WTC11 (cell line): ENCODE measurements at regions not wholly inside any gene's neighbourhood (a gene's known extent, or its start where the extent isn't known, plus 50 kb on each side); places are given as distances from the start of the nearest gene placed in this dataset.

Source experiments
- ATAC-seq: fragments of 200-7000 bp; cut with Tn5 transposase; 2 replicates; pipeline ENCODE4 v1.10.0; 2021; ENCODE audit warnings: mild to moderate bottlenecking, moderate library complexity
- CTCF ChIA-PET: fragments of 300-600 bp; sonication (Branson Sonifier 250); formaldehyde crosslinking; loops from one replicate; lab custom pipeline; 2021; ENCODE audit warnings: antibody characterized with exemption; lab: Charles Lee
- POLR2A ChIA-PET: fragments of 350-600 bp; sonication (Branson Sonifier 250); formaldehyde crosslinking; loops from one replicate; lab custom pipeline; 2021; ENCODE audit warnings: antibody characterized with exemption; lab: Charles Lee
- DNase-seq: peaks from one replicate; pipeline ENCODE4 v3.0.0; 2021; ENCODE audit warnings: low spot score
- H3K27ac Mint-ChIP-seq: 2 replicates; pipeline ENCODE4 v1.8.0; 2021; ENCODE audit warnings: mixed read lengths
- H3K27me3 Mint-ChIP-seq: 2 replicates; pipeline ENCODE4 v1.8.0; 2021; ENCODE audit warnings: low read depth, mild to moderate bottlenecking, moderate library complexity, mixed read lengths
- H3K36me3 Mint-ChIP-seq: 2 replicates; pipeline ENCODE4 v1.8.0; 2021; ENCODE audit warnings: mixed read lengths
- H3K4me1 Mint-ChIP-seq: 2 replicates; pipeline ENCODE4 v1.8.0; 2022; ENCODE audit warnings: mixed read lengths
- H3K4me3 Mint-ChIP-seq: 2 replicates; pipeline ENCODE4 v1.8.0; 2021; ENCODE audit warnings: mild to moderate bottlenecking, moderate library complexity, mixed read lengths
- H3K9me3 Mint-ChIP-seq: 2 replicates; pipeline ENCODE4 v1.8.0; 2021; ENCODE audit warnings: mixed read lengths
- GABPB1 ChIP-seq: sonication (generic); formaldehyde crosslinking; IDR thresholded peaks from 2 replicates; pipeline ENCODE4 v1.8.1; 2023; ENCODE audit warnings: mild to moderate bottlenecking, missing genetic modification reagents
- HMGA2 ChIP-seq: fragments of 250-450 bp; sonication (Bioruptor Pico); IDR thresholded peaks from 2 replicates; pipeline ENCODE4 v1.4.0; 2021; ENCODE audit warnings: mild to moderate bottlenecking, moderate library complexity
- JAZF1 ChIP-seq: fragments of 250-450 bp; sonication (Bioruptor Pico); IDR thresholded peaks from 2 replicates; pipeline ENCODE4 v1.9.0; 2021; ENCODE audit warnings: moderate library complexity, mild to moderate bottlenecking, inconsistent platforms
- MXD4 ChIP-seq: fragments of 250-450 bp; sonication (Bioruptor Pico); IDR thresholded peaks from 2 replicates; pipeline ENCODE4 v1.8.0; 2021; ENCODE audit warnings: mild to moderate bottlenecking, moderate library complexity, borderline replicate concordance
- PRRX2 ChIP-seq: fragments of 250-450 bp; sonication (Bioruptor Pico); IDR thresholded peaks from 2 replicates; pipeline ENCODE4 v1.8.0; 2021; ENCODE audit warnings: mild to moderate bottlenecking
- RELA ChIP-seq: sonication (generic); formaldehyde crosslinking; IDR thresholded peaks from 2 replicates; pipeline ENCODE4 v1.8.1; 2022; ENCODE audit warnings: missing genetic modification reagents, mild to moderate bottlenecking, borderline replicate concordance
- SMAD4 ChIP-seq: sonication (generic); formaldehyde crosslinking; IDR thresholded peaks from 2 replicates; pipeline ENCODE4 v1.8.0; 2022; ENCODE audit warnings: mild to moderate bottlenecking, missing genetic modification reagents
- ZBTB21 ChIP-seq: sonication (generic); formaldehyde crosslinking; IDR thresholded peaks from 2 replicates; pipeline ENCODE4 v1.8.1; 2023; ENCODE audit warnings: mild to moderate bottlenecking, missing genetic modification reagents, borderline replicate concordance
- ZNF263 ChIP-seq: sonication (generic); formaldehyde crosslinking; IDR thresholded peaks from 2 replicates; pipeline ENCODE4 v1.8.1; 2022; ENCODE audit warnings: low read depth, mild to moderate bottlenecking, moderate library complexity, missing genetic modification reagents
- ZNF416 ChIP-seq: fragments of 250-450 bp; sonication (Bioruptor Pico); IDR thresholded peaks from 2 replicates; pipeline ENCODE4 v1.9.0; 2021; ENCODE audit warnings: mild to moderate bottlenecking, inconsistent platforms
- ZNF423 ChIP-seq: fragments of 250-450 bp; sonication (Bioruptor Pico); IDR thresholded peaks from 2 replicates; pipeline ENCODE4 v2.1.2; 2022; ENCODE audit warnings: mild to moderate bottlenecking, moderate library complexity
- TF ChIP-seq, protein P1 (sequence below): sonication (generic); formaldehyde crosslinking; IDR thresholded peaks from 2 replicates; pipeline ENCODE4 v1.8.0; 2023; ENCODE audit warnings: missing genetic modification reagents
- TF ChIP-seq, protein P2 (sequence below): sonication (generic); formaldehyde crosslinking; IDR thresholded peaks from 2 replicates; pipeline ENCODE4 v1.8.1; 2022; ENCODE audit warnings: mild to moderate bottlenecking, moderate library complexity, missing genetic modification reagents
- TF ChIP-seq, protein P3 (sequence below): fragments of 250-450 bp; sonication (Bioruptor Pico); IDR thresholded peaks from 2 replicates; pipeline ENCODE4 v1.9.0; 2021; ENCODE audit warnings: mild to moderate bottlenecking, borderline replicate concordance
- TF ChIP-seq, protein P4 (sequence below): sonication (generic); formaldehyde crosslinking; IDR thresholded peaks from 2 replicates; pipeline ENCODE4 v1.8.0; 2022; ENCODE audit warnings: mild to moderate bottlenecking, missing genetic modification reagents
- TF ChIP-seq, protein P5 (sequence below): sonication (generic); formaldehyde crosslinking; IDR thresholded peaks from 2 replicates; pipeline ENCODE4 v1.8.0; 2022; ENCODE audit warnings: missing genetic modification reagents
- TF ChIP-seq, protein P6 (sequence below): sonication (generic); formaldehyde crosslinking; IDR thresholded peaks from 2 replicates; pipeline ENCODE4 v1.8.1; 2023; ENCODE audit warnings: mild to moderate bottlenecking, missing genetic modification reagents, borderline replicate concordance

DNA sequence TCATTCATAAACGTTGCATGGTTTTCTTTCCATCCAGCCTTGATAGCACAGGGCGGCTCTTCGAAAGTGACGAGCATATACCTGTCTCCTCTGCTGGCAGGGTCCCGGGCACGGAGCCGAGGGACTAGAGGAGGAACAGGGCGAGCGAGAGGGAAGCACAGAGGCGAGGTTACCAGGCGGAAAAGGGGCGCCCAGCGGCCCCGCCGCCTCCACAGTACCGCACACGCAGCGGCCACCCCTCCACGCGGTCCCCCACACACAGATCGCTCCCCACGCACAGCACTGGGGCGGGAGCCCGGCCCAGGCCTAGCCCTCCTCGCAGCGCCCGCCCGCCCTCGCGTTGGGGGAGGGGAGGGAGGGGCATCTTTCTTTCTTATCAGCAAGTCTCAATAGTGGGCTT, 296.6 kb upstream of the DAB2 start:
- DNase-seq = no peak
- Mint-ChIP-seq H3K4me3 (no peak overlapping the region), H3K27me3 (no peaks in the 10 kb centered on the region), H3K36me3 (no peaks in the 10 kb centered on the region), H3K9me3 (peaks cover 23% of the 10 kb centered on the region), H3K4me1 (peaks cover 5% of the 10 kb centered on the region), H3K27ac (no peak overlapping the region)
- ATAC-seq = no peak
- ChIA-PET CTCF (no interaction called here), POLR2A (no interaction called here)
- no peak for TF ChIP-seq ZNF416 (CRISPR knock-in tag)
- TF ChIP-seq ZBTB21 (CRISPR knock-in tag) = no peak
- TF ChIP-seq, protein P1, sequence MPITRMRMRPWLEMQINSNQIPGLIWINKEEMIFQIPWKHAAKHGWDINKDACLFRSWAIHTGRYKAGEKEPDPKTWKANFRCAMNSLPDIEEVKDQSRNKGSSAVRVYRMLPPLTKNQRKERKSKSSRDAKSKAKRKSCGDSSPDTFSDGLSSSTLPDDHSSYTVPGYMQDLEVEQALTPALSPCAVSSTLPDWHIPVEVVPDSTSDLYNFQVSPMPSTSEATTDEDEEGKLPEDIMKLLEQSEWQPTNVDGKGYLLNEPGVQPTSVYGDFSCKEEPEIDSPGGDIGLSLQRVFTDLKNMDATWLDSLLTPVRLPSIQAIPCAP (CRISPR knock-in tag) = no peak
- no peak for TF ChIP-seq ZNF423 (CRISPR knock-in tag)
- TF ChIP-seq ZNF263 = no peak
- no peak for TF ChIP-seq PRRX2 (CRISPR knock-in tag)
- TF ChIP-seq, protein P2, sequence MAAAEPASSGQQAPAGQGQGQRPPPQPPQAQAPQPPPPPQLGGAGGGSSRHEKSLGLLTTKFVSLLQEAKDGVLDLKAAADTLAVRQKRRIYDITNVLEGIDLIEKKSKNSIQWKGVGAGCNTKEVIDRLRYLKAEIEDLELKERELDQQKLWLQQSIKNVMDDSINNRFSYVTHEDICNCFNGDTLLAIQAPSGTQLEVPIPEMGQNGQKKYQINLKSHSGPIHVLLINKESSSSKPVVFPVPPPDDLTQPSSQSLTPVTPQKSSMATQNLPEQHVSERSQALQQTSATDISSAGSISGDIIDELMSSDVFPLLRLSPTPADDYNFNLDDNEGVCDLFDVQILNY (CRISPR knock-in tag) = no peak
- TF ChIP-seq GABPB1 (CRISPR knock-in tag) = no peak
- TF ChIP-seq, protein P3, sequence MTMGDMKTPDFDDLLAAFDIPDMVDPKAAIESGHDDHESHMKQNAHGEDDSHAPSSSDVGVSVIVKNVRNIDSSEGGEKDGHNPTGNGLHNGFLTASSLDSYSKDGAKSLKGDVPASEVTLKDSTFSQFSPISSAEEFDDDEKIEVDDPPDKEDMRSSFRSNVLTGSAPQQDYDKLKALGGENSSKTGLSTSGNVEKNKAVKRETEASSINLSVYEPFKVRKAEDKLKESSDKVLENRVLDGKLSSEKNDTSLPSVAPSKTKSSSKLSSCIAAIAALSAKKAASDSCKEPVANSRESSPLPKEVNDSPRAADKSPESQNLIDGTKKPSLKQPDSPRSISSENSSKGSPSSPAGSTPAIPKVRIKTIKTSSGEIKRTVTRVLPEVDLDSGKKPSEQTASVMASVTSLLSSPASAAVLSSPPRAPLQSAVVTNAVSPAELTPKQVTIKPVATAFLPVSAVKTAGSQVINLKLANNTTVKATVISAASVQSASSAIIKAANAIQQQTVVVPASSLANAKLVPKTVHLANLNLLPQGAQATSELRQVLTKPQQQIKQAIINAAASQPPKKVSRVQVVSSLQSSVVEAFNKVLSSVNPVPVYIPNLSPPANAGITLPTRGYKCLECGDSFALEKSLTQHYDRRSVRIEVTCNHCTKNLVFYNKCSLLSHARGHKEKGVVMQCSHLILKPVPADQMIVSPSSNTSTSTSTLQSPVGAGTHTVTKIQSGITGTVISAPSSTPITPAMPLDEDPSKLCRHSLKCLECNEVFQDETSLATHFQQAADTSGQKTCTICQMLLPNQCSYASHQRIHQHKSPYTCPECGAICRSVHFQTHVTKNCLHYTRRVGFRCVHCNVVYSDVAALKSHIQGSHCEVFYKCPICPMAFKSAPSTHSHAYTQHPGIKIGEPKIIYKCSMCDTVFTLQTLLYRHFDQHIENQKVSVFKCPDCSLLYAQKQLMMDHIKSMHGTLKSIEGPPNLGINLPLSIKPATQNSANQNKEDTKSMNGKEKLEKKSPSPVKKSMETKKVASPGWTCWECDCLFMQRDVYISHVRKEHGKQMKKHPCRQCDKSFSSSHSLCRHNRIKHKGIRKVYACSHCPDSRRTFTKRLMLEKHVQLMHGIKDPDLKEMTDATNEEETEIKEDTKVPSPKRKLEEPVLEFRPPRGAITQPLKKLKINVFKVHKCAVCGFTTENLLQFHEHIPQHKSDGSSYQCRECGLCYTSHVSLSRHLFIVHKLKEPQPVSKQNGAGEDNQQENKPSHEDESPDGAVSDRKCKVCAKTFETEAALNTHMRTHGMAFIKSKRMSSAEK (CRISPR knock-in tag) = no peak
- no peak for TF ChIP-seq SMAD4 (CRISPR knock-in tag)
- TF ChIP-seq MXD4 = no peak
- TF ChIP-seq, protein P4, sequence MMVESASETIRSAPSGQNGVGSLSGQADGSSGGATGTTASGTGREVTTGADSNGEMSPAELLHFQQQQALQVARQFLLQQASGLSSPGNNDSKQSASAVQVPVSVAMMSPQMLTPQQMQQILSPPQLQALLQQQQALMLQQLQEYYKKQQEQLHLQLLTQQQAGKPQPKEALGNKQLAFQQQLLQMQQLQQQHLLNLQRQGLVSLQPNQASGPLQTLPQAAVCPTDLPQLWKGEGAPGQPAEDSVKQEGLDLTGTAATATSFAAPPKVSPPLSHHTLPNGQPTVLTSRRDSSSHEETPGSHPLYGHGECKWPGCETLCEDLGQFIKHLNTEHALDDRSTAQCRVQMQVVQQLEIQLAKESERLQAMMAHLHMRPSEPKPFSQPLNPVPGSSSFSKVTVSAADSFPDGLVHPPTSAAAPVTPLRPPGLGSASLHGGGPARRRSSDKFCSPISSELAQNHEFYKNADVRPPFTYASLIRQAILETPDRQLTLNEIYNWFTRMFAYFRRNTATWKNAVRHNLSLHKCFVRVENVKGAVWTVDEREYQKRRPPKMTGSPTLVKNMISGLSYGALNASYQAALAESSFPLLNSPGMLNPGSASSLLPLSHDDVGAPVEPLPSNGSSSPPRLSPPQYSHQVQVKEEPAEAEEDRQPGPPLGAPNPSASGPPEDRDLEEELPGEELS (CRISPR knock-in tag) = no peak
- TF ChIP-seq RELA = no peak
- TF ChIP-seq, protein P5, sequence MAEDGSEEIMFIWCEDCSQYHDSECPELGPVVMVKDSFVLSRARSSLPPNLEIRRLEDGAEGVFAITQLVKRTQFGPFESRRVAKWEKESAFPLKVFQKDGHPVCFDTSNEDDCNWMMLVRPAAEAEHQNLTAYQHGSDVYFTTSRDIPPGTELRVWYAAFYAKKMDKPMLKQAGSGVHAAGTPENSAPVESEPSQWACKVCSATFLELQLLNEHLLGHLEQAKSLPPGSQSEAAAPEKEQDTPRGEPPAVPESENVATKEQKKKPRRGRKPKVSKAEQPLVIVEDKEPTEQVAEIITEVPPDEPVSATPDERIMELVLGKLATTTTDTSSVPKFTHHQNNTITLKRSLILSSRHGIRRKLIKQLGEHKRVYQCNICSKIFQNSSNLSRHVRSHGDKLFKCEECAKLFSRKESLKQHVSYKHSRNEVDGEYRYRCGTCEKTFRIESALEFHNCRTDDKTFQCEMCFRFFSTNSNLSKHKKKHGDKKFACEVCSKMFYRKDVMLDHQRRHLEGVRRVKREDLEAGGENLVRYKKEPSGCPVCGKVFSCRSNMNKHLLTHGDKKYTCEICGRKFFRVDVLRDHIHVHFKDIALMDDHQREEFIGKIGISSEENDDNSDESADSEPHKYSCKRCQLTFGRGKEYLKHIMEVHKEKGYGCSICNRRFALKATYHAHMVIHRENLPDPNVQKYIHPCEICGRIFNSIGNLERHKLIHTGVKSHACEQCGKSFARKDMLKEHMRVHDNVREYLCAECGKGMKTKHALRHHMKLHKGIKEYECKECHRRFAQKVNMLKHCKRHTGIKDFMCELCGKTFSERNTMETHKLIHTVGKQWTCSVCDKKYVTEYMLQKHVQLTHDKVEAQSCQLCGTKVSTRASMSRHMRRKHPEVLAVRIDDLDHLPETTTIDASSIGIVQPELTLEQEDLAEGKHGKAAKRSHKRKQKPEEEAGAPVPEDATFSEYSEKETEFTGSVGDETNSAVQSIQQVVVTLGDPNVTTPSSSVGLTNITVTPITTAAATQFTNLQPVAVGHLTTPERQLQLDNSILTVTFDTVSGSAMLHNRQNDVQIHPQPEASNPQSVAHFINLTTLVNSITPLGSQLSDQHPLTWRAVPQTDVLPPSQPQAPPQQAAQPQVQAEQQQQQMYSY (CRISPR knock-in tag) = no peak
- no peak for TF ChIP-seq HMGA2 (CRISPR knock-in tag)
- TF ChIP-seq, protein P6, sequence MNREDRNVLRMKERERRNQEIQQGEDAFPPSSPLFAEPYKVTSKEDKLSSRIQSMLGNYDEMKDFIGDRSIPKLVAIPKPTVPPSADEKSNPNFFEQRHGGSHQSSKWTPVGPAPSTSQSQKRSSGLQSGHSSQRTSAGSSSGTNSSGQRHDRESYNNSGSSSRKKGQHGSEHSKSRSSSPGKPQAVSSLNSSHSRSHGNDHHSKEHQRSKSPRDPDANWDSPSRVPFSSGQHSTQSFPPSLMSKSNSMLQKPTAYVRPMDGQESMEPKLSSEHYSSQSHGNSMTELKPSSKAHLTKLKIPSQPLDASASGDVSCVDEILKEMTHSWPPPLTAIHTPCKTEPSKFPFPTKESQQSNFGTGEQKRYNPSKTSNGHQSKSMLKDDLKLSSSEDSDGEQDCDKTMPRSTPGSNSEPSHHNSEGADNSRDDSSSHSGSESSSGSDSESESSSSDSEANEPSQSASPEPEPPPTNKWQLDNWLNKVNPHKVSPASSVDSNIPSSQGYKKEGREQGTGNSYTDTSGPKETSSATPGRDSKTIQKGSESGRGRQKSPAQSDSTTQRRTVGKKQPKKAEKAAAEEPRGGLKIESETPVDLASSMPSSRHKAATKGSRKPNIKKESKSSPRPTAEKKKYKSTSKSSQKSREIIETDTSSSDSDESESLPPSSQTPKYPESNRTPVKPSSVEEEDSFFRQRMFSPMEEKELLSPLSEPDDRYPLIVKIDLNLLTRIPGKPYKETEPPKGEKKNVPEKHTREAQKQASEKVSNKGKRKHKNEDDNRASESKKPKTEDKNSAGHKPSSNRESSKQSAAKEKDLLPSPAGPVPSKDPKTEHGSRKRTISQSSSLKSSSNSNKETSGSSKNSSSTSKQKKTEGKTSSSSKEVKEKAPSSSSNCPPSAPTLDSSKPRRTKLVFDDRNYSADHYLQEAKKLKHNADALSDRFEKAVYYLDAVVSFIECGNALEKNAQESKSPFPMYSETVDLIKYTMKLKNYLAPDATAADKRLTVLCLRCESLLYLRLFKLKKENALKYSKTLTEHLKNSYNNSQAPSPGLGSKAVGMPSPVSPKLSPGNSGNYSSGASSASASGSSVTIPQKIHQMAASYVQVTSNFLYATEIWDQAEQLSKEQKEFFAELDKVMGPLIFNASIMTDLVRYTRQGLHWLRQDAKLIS (CRISPR knock-in tag) = no peak
- TF ChIP-seq JAZF1 (CRISPR knock-in tag) = no peak
- TF ChIP-seq, all 79 proteins: peak for 0
